ENCODE measurements at regions not wholly inside any gene's neighbourhood (a gene's known extent, or its start where the extent isn't known, plus 50 kb on each side); places are given as distances from the start of the nearest gene placed in this dataset.

- H3K4ac ChIP-seq (ENCODE audit: low read depth, low read length): no peak overlapping the region
- H2BK5ac ChIP-seq (ENCODE audit: low read length): no peak overlapping the region
- no CpG with 5 or more reads among the region's 4 CpGs for WGBS (ENCODE audit: extremely low coverage, insufficient coverage, low lambda C conversion rate)
- H2BK15ac ChIP-seq (replicated peaks; ENCODE audit: low read depth): no peak overlapping the region
- H4K8ac ChIP-seq (ENCODE audit: low read depth, low read length): no peak overlapping the region
- H3K4me2 ChIP-seq (ENCODE audit: low read length): no peak overlapping the region
- H3K23ac ChIP-seq (ENCODE audit: low read length): no peak overlapping the region
- no peaks in the 10 kb centered on the region for H3K79me2 ChIP-seq (ENCODE audit: control insufficient read depth, insufficient read depth, low read length)
- H3K4me3 ChIP-seq (ENCODE audit: low read length): no peak overlapping the region
- H3K36me3 ChIP-seq (ENCODE audit: control insufficient read depth, insufficient read depth, low read length): no peaks in the 10 kb centered on the region
- H4K5ac ChIP-seq (ENCODE audit: low read length): no peak overlapping the region
- H2BK120ac ChIP-seq (ENCODE audit: low read depth, low read length): no peak overlapping the region
- no peak overlapping the region for H2AK5ac ChIP-seq (ENCODE audit: low read length)
- no peak for DNase-seq
- H3K56ac ChIP-seq (ENCODE audit: low read length): no peak overlapping the region
- no peak overlapping the region for H3K18ac ChIP-seq (ENCODE audit: low read length)
- H3K27ac ChIP-seq (ENCODE audit: low read depth, low read length): no peak overlapping the region
- H3K27me3 ChIP-seq (ENCODE audit: insufficient read depth, low read length, poor library complexity): no peaks in the 10 kb centered on the region
- H3K9ac ChIP-seq (ENCODE audit: low read length): no peak overlapping the region
- no peaks in the 10 kb centered on the region for H3K4me1 ChIP-seq (ENCODE audit: control insufficient read depth, low read depth, low read length)
- no peaks in the 10 kb centered on the region for H3K79me1 ChIP-seq (ENCODE audit: low read length)
Measured at GRCh38 chr15:94130504-94130903, 100.9 kb upstream of the MCTP2 start.

GRCh38 chr15:94127006-94127405, 104.4 kb upstream of the MCTP2 start:
- Histone ChIP-seq H3K4me1 (ENCODE audit: control insufficient read depth, low read depth, low read length) (no peaks in the 10 kb centered on the region), H3K56ac (ENCODE audit: low read length) (no peak overlapping the region), H3K18ac (ENCODE audit: low read length) (no peak overlapping the region), H2BK120ac (ENCODE audit: low read depth, low read length) (no peak overlapping the region), H3K79me2 (ENCODE audit: control insufficient read depth, insufficient read depth, low read length) (no peaks in the 10 kb centered on the region), H2BK5ac (ENCODE audit: low read length) (no peak overlapping the region), H2BK15ac (replicated peaks; ENCODE audit: low read depth) (no peak overlapping the region), H3K79me1 (ENCODE audit: low read length) (no peaks in the 10 kb centered on the region), H3K4me2 (ENCODE audit: low read length) (no peak overlapping the region), H3K23ac (ENCODE audit: low read length) (no peak overlapping the region), H2AK5ac (ENCODE audit: low read length) (no peak overlapping the region), H3K9ac (ENCODE audit: low read length) (no peak overlapping the region), H4K5ac (ENCODE audit: low read length) (no peak overlapping the region), H3K27me3 (ENCODE audit: insufficient read depth, low read length, poor library complexity) (no peaks in the 10 kb centered on the region), H3K4me3 (ENCODE audit: low read length) (no peak overlapping the region), H4K8ac (ENCODE audit: low read depth, low read length) (no peak overlapping the region), H3K4ac (ENCODE audit: low read depth, low read length) (no peak overlapping the region), H3K27ac (ENCODE audit: low read depth, low read length) (no peak overlapping the region), H3K36me3 (ENCODE audit: control insufficient read depth, insufficient read depth, low read length) (no peaks in the 10 kb centered on the region)
- peak; percentile 71 for DNase-seq
- no CpG with 5 or more reads among the region's 3 CpGs for WGBS (ENCODE audit: extremely low coverage, insufficient coverage, low lambda C conversion rate)

GRCh38 chr15:94125698-94126097, 105.7 kb upstream of the MCTP2 start:
- no peak for DNase-seq
- H3K36me3 ChIP-seq (ENCODE audit: control insufficient read depth, insufficient read depth, low read length): no peaks in the 10 kb centered on the region
- H2BK120ac ChIP-seq (ENCODE audit: low read depth, low read length): no peak overlapping the region
- H3K27me3 ChIP-seq (ENCODE audit: insufficient read depth, low read length, poor library complexity): no peaks in the 10 kb centered on the region
- no peak overlapping the region for H3K18ac ChIP-seq (ENCODE audit: low read length)
- no peak overlapping the region for H3K4ac ChIP-seq (ENCODE audit: low read depth, low read length)
- no peaks in the 10 kb centered on the region for H3K79me1 ChIP-seq (ENCODE audit: low read length)
- H4K8ac ChIP-seq (ENCODE audit: low read depth, low read length): no peak overlapping the region
- no peak overlapping the region for H2AK5ac ChIP-seq (ENCODE audit: low read length)
- H3K23ac ChIP-seq (ENCODE audit: low read length): no peak overlapping the region
- H3K9ac ChIP-seq (ENCODE audit: low read length): no peak overlapping the region
- H3K79me2 ChIP-seq (ENCODE audit: control insufficient read depth, insufficient read depth, low read length): no peaks in the 10 kb centered on the region
- no peak overlapping the region for H3K4me3 ChIP-seq (ENCODE audit: low read length)
- H3K56ac ChIP-seq (ENCODE audit: low read length): no peak overlapping the region
- H3K4me2 ChIP-seq (ENCODE audit: low read length): no peak overlapping the region
- no peaks in the 10 kb centered on the region for H3K4me1 ChIP-seq (ENCODE audit: control insufficient read depth, low read depth, low read length)
- no CpG with 5 or more reads among the region's 2 CpGs for WGBS (ENCODE audit: extremely low coverage, insufficient coverage, low lambda C conversion rate)
- no peak overlapping the region for H2BK5ac ChIP-seq (ENCODE audit: low read length)
- no peak overlapping the region for H3K27ac ChIP-seq (ENCODE audit: low read depth, low read length)
- H2BK15ac ChIP-seq (replicated peaks; ENCODE audit: low read depth): no peak overlapping the region
- no peak overlapping the region for H4K5ac ChIP-seq (ENCODE audit: low read length)

GRCh38 chr15:94125156-94125555, 106.2 kb upstream of the MCTP2 start:
- Histone ChIP-seq H3K79me2 (ENCODE audit: control insufficient read depth, insufficient read depth, low read length) (no peaks in the 10 kb centered on the region), H3K36me3 (ENCODE audit: control insufficient read depth, insufficient read depth, low read length) (no peaks in the 10 kb centered on the region), H3K56ac (ENCODE audit: low read length) (no peak overlapping the region), H3K4me1 (ENCODE audit: control insufficient read depth, low read depth, low read length) (no peaks in the 10 kb centered on the region), H3K18ac (ENCODE audit: low read length) (no peak overlapping the region), H4K8ac (ENCODE audit: low read depth, low read length) (no peak overlapping the region), H2AK5ac (ENCODE audit: low read length) (no peak overlapping the region), H3K79me1 (ENCODE audit: low read length) (no peaks in the 10 kb centered on the region), H3K9ac (ENCODE audit: low read length) (no peak overlapping the region), H2BK120ac (ENCODE audit: low read depth, low read length) (no peak overlapping the region), H3K4me2 (ENCODE audit: low read length) (no peak overlapping the region), H3K4ac (ENCODE audit: low read depth, low read length) (no peak overlapping the region), H3K27ac (ENCODE audit: low read depth, low read length) (no peak overlapping the region), H2BK15ac (replicated peaks; ENCODE audit: low read depth) (no peak overlapping the region), H3K23ac (ENCODE audit: low read length) (no peak overlapping the region), H2BK5ac (ENCODE audit: low read length) (no peak overlapping the region), H3K4me3 (ENCODE audit: low read length) (no peak overlapping the region), H4K5ac (ENCODE audit: low read length) (no peak overlapping the region), H3K27me3 (ENCODE audit: insufficient read depth, low read length, poor library complexity) (no peaks in the 10 kb centered on the region)
- no peak for DNase-seq
- no CpG with 5 or more reads among the region's 2 CpGs for WGBS (ENCODE audit: extremely low coverage, insufficient coverage, low lambda C conversion rate)

GRCh38 chr15:94122516-94122915, 108.8 kb upstream of the MCTP2 start:
- Histone ChIP-seq H2BK120ac (ENCODE audit: low read depth, low read length) (no peak overlapping the region), H2BK5ac (ENCODE audit: low read length) (no peak overlapping the region), H3K4me2 (ENCODE audit: low read length) (no peak overlapping the region), H3K79me2 (ENCODE audit: control insufficient read depth, insufficient read depth, low read length) (no peaks in the 10 kb centered on the region), H4K8ac (ENCODE audit: low read depth, low read length) (no peak overlapping the region), H3K56ac (ENCODE audit: low read length) (no peak overlapping the region), H3K23ac (ENCODE audit: low read length) (no peak overlapping the region), H2AK5ac (ENCODE audit: low read length) (no peak overlapping the region), H3K9ac (ENCODE audit: low read length) (no peak overlapping the region), H3K27me3 (ENCODE audit: insufficient read depth, low read length, poor library complexity) (no peaks in the 10 kb centered on the region), H2BK15ac (replicated peaks; ENCODE audit: low read depth) (no peak overlapping the region), H4K5ac (ENCODE audit: low read length) (no peak overlapping the region), H3K27ac (ENCODE audit: low read depth, low read length) (no peak overlapping the region), H3K4ac (ENCODE audit: low read depth, low read length) (no peak overlapping the region), H3K79me1 (ENCODE audit: low read length) (no peaks in the 10 kb centered on the region), H3K36me3 (ENCODE audit: control insufficient read depth, insufficient read depth, low read length) (no peaks in the 10 kb centered on the region), H3K4me1 (ENCODE audit: control insufficient read depth, low read depth, low read length) (no peaks in the 10 kb centered on the region), H3K4me3 (ENCODE audit: low read length) (no peak overlapping the region), H3K18ac (ENCODE audit: low read length) (no peak overlapping the region)
- DNase-seq: no peak
- WGBS (ENCODE audit: extremely low coverage, insufficient coverage, low lambda C conversion rate): no CpG with 5 or more reads among the region's 4 CpGs

DNA sequence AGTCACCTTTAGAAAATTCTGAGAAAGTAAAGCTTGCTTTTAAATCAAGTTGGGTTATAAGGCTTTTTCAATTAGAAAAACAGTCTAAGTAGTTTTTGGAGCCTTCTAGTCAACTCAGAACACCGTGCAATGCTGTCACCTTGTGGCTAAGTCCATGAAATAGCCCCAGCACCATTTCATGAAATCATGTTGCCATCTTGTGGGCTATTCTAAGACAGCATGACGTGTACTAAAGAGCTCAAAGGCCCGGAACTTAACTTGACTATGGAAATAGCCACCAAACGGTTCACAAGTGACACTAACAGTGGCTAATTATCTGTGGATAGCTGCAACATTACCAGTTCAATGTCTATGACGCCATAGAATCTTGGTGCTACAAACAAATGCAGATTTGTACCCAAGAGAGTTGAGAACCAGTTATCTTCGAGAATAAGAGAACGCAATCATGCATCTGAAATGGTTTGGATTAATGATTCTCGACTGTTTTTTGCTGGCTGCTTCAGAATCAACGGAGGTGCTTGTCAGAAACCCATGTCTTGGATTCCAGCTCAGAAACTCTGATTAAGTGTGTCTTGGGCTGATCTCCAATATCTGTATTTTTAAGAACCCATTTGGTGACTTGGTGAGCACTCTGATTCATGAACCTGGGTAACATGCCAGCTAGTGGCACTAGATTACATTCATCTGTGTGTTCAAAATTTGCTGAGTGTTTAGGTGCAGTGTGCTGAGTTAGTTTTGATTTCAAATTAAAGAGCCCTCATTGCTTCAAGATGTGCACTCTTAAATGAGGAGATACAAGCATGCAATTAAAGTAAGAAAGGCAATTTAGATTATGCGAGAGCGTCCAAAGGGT, 111.2 kb upstream of the MCTP2 start:
- no peak overlapping the region for H3K4me2 ChIP-seq (ENCODE audit: low read length)
- no peak overlapping the region for H3K4me3 ChIP-seq (ENCODE audit: low read length)
- DNase-seq: peak; percentile 91
- H3K27me3 ChIP-seq (ENCODE audit: insufficient read depth, low read length, poor library complexity): no peaks in the 10 kb centered on the region
- H3K18ac ChIP-seq (ENCODE audit: low read length): no peak overlapping the region
- H3K4ac ChIP-seq (ENCODE audit: low read depth, low read length): no peak overlapping the region
- no peak overlapping the region for H3K27ac ChIP-seq (ENCODE audit: low read depth, low read length)
- no peaks in the 10 kb centered on the region for H3K79me1 ChIP-seq (ENCODE audit: low read length)
- H2BK15ac ChIP-seq (replicated peaks; ENCODE audit: low read depth): no peak overlapping the region
- no peak overlapping the region for H3K23ac ChIP-seq (ENCODE audit: low read length)
- no peak overlapping the region for H3K56ac ChIP-seq (ENCODE audit: low read length)
- H3K9ac ChIP-seq (ENCODE audit: low read length): no peak overlapping the region
- H3K79me2 ChIP-seq (ENCODE audit: control insufficient read depth, insufficient read depth, low read length): no peaks in the 10 kb centered on the region
- no peak overlapping the region for H2AK5ac ChIP-seq (ENCODE audit: low read length)
- no peak overlapping the region for H2BK5ac ChIP-seq (ENCODE audit: low read length)
- no peak overlapping the region for H4K8ac ChIP-seq (ENCODE audit: low read depth, low read length)
- H3K4me1 ChIP-seq (ENCODE audit: control insufficient read depth, low read depth, low read length): no peaks in the 10 kb centered on the region
- no CpG with 5 or more reads among the region's 11 CpGs for WGBS (ENCODE audit: extremely low coverage, insufficient coverage, low lambda C conversion rate)
- no peak overlapping the region for H2BK120ac ChIP-seq (ENCODE audit: low read depth, low read length)
- H3K36me3 ChIP-seq (ENCODE audit: control insufficient read depth, insufficient read depth, low read length): no peaks in the 10 kb centered on the region
- no peak overlapping the region for H4K5ac ChIP-seq (ENCODE audit: low read length)
